Parathyroid adenoma (tissue), 2 donors: ENCODE measurements at regions not wholly inside any gene's neighbourhood (a gene's known extent, or its start where the extent isn't known, plus 50 kb on each side); places are given as distances from the start of the nearest gene placed in this dataset.

Source experiments
- H2AFZ ChIP-seq: fragments of 300-600 bp; sonication (generic); one replicate; pipeline ENCODE4 v1.7.0; 2017; ENCODE audit warnings: antibody characterized with exemption, mild to moderate bottlenecking
- H3K27ac ChIP-seq: fragments of 300-600 bp; sonication (generic); one replicate; pipeline ENCODE4 v1.7.0; 2017
- H3K27me3 ChIP-seq: fragments of 300-600 bp; sonication (generic); one replicate; pipeline ENCODE4 v1.7.0; 2017; ENCODE audit warnings: low read length; ENCODE audit not compliant: control insufficient read depth, insufficient read depth
- H3K36me3 ChIP-seq: fragments of 300-600 bp; sonication (generic); one replicate; pipeline ENCODE4 v1.7.0; 2017; ENCODE audit warnings: low read length; ENCODE audit not compliant: control insufficient read depth, insufficient read depth
- H3K4me1 ChIP-seq: fragments of 300-600 bp; sonication (generic); one replicate; pipeline ENCODE4 v1.7.0; 2017; ENCODE audit warnings: control low read depth
- H3K4me2 ChIP-seq: fragments of 300-600 bp; sonication (generic); one replicate; pipeline ENCODE4 v1.7.0; 2017; ENCODE audit warnings: low read length
- H3K4me3 ChIP-seq: fragments of 300-600 bp; sonication (generic); one replicate; pipeline ENCODE4 v1.7.0; 2017; ENCODE audit warnings: low read depth, low read length
- H3K79me2 ChIP-seq: fragments of 300-600 bp; sonication (generic); one replicate; pipeline ENCODE4 v1.7.0; 2017; ENCODE audit warnings: control low read depth
- H3K9ac ChIP-seq: fragments of 300-600 bp; sonication (generic); one replicate; pipeline ENCODE4 v1.7.0; 2017; ENCODE audit warnings: mild to moderate bottlenecking
- H3K9me3 ChIP-seq: fragments of 300-600 bp; sonication (generic); one replicate; pipeline ENCODE4 v1.7.0; 2017; ENCODE audit warnings: low read length; ENCODE audit not compliant: control insufficient read depth
- TF ChIP-seq, protein P1 (sequence below): fragments of 300-600 bp; sonication (generic); IDR thresholded peaks from one replicate; pipeline ENCODE4 v1.7.0; 2017; ENCODE audit warnings: antibody characterized with exemption, mild to moderate bottlenecking
- donor health status: primary hyperparathyroidism.

GRCh38 chr11:23564370-23564769 lies 704.1 kb upstream of the CCDC179 start:
- H3K9me3 ChIP-seq = no peaks in the 10 kb centered on the region
- no peak overlapping the region for H3K27ac ChIP-seq
- H3K36me3 ChIP-seq = no peaks in the 10 kb centered on the region
- no peak overlapping the region for H3K9ac ChIP-seq
- no peak overlapping the region for H3K4me3 ChIP-seq
- TF ChIP-seq, protein P1, sequence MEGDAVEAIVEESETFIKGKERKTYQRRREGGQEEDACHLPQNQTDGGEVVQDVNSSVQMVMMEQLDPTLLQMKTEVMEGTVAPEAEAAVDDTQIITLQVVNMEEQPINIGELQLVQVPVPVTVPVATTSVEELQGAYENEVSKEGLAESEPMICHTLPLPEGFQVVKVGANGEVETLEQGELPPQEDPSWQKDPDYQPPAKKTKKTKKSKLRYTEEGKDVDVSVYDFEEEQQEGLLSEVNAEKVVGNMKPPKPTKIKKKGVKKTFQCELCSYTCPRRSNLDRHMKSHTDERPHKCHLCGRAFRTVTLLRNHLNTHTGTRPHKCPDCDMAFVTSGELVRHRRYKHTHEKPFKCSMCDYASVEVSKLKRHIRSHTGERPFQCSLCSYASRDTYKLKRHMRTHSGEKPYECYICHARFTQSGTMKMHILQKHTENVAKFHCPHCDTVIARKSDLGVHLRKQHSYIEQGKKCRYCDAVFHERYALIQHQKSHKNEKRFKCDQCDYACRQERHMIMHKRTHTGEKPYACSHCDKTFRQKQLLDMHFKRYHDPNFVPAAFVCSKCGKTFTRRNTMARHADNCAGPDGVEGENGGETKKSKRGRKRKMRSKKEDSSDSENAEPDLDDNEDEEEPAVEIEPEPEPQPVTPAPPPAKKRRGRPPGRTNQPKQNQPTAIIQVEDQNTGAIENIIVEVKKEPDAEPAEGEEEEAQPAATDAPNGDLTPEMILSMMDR = no peak
- H3K27me3 ChIP-seq = no peaks in the 10 kb centered on the region
- H3K79me2 ChIP-seq = no peaks in the 10 kb centered on the region
- H3K4me2 ChIP-seq = no peak overlapping the region
- no peak overlapping the region for H2AFZ ChIP-seq
- no peaks in the 10 kb centered on the region for H3K4me1 ChIP-seq

- Histone ChIP-seq H3K36me3 (no peaks in the 10 kb centered on the region), H3K4me3 (no peak overlapping the region), H3K9me3 (no peaks in the 10 kb centered on the region), H3K79me2 (no peaks in the 10 kb centered on the region), H3K4me1 (no peaks in the 10 kb centered on the region), H3K27ac (no peak overlapping the region), H3K4me2 (no peak overlapping the region), H2AFZ (no peak overlapping the region), H3K9ac (no peak overlapping the region), H3K27me3 (no peaks in the 10 kb centered on the region)
- TF ChIP-seq, protein P1 = no peak
Observed at GRCh38 chr11:23569134-23569533, 708.9 kb upstream of the CCDC179 start.

- Histone ChIP-seq H3K36me3 (no peaks in the 10 kb centered on the region), H3K4me2 (no peak overlapping the region), H3K27me3 (no peaks in the 10 kb centered on the region), H3K9me3 (no peaks in the 10 kb centered on the region), H3K27ac (no peak overlapping the region), H3K4me3 (no peak overlapping the region), H3K9ac (no peak overlapping the region), H2AFZ (no peak overlapping the region), H3K4me1 (no peaks in the 10 kb centered on the region), H3K79me2 (no peaks in the 10 kb centered on the region)
- TF ChIP-seq, protein P1 = no peak
Observed at GRCh38 chr11:23569547-23569946, 709.3 kb upstream of the CCDC179 start.

- no peaks in the 10 kb centered on the region for H3K4me1 ChIP-seq
- H3K27ac ChIP-seq = no peak overlapping the region
- H3K9me3 ChIP-seq = no peaks in the 10 kb centered on the region
- H3K79me2 ChIP-seq = no peaks in the 10 kb centered on the region
- no peaks in the 10 kb centered on the region for H3K27me3 ChIP-seq
- no peak overlapping the region for H2AFZ ChIP-seq
- H3K9ac ChIP-seq = no peak overlapping the region
- no peak overlapping the region for H3K4me2 ChIP-seq
- TF ChIP-seq, protein P1 = no peak
- no peaks in the 10 kb centered on the region for H3K36me3 ChIP-seq
- no peak overlapping the region for H3K4me3 ChIP-seq
Observed at GRCh38 chr11:23570828-23571227, 710.6 kb upstream of the CCDC179 start.

GRCh38 chr11:23573429-23573828 lies 713.2 kb upstream of the CCDC179 start:
- Histone ChIP-seq H3K27me3 (no peaks in the 10 kb centered on the region), H2AFZ (no peak overlapping the region), H3K9me3 (no peaks in the 10 kb centered on the region), H3K79me2 (no peaks in the 10 kb centered on the region), H3K4me3 (no peak overlapping the region), H3K4me2 (no peak overlapping the region), H3K9ac (no peak overlapping the region), H3K4me1 (no peaks in the 10 kb centered on the region), H3K36me3 (no peaks in the 10 kb centered on the region), H3K27ac (no peak overlapping the region)
- TF ChIP-seq, protein P1 = no peak
